Hepatocyte (in vitro differentiated cells): ENCODE measurements at regions not wholly inside any gene's neighbourhood (a gene's known extent, or its start where the extent isn't known, plus 50 kb on each side); places are given as distances from the start of the nearest gene placed in this dataset.
"Not testable (repeated sequence)": the region's sequence is repeated elsewhere in the genome, so short reads cannot be mapped to it uniquely, and the experiment has no call there.

Experiments used
- CTCF ChIP-seq: fragments of 200-600 bp; sonication (generic); IDR thresholded peaks from 2 replicates; pipeline ENCODE4 v1.5.1; 2016; ENCODE audit warnings: antibody characterized with exemption, mild to moderate bottlenecking; ENCODE audit not compliant: poor library complexity
- EZH2 ChIP-seq: fragments of 200-600 bp; sonication (generic); IDR thresholded peaks from 2 replicates; pipeline ENCODE4 v1.6.1; 2016; ENCODE audit warnings: antibody characterized with exemption, mild to moderate bottlenecking, borderline replicate concordance
- EZH2phosphoT487 ChIP-seq: fragments of 200-600 bp; sonication (generic); IDR thresholded peaks from one replicate; pipeline ENCODE4 v1.6.1; 2018; ENCODE audit warnings: antibody characterized with exemption, mild to moderate bottlenecking, low read depth, moderate library complexity; ENCODE audit not compliant: unreplicated experiment, severe bottlenecking

- not testable (repeated sequence) for TF ChIP-seq EZH2, CTCF, EZH2phosphoT487
Measured at GRCh38 chr1:74877366-74877765, 144.4 kb downstream of the TYW3 start.
